ENCODE measurements at regions not wholly inside any gene's neighbourhood (a gene's known extent, or its start where the extent isn't known, plus 50 kb on each side); places are given as distances from the start of the nearest gene placed in this dataset.

DNA sequence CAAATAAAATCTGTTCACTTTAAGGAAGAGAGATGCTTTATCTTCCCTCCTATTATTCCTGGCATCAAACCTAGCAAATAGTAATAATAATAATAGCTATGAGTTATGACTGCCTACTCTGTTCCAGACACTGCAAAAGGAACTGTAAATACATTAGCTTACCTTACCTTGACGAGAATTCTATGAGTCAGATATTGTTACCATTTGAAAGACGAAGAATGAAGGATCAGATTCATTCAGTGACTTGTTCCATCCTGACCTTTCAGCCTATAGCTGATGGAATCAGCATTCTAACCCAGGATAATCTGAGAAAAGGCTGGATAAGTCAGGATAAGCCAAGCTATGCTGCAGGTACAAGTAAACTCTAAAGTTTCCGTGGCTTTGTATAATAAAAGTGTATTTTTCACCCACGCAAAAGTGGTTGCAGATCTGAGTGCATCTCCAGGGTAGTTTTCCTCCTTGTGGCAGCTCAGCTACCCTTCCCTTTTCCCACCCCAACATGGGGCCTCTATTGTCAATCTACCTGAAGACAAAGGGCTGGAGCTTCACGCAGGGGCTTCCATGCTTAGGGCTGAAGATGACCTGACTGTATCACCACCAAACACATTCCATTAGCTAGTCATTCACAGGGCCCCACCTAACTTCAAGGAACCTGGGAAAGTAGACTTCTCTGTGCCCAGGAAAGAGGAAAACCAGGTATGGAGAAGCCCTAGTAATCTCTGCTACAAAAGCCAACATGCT lies 57.2 kb upstream of the CCND2 start:
- Mint-ChIP-seq H3K27ac (peak overlapping the region; percentile 94), H3K9me3 (ENCODE audit: insufficient read depth) (no peaks in the 10 kb centered on the region), H3K4me1 (peaks cover 43% of the 10 kb centered on the region), H3K4me3 (peak overlapping the region; percentile 87), H3K27me3 (no peaks in the 10 kb centered on the region)
- WGBS (ENCODE audit: insufficient coverage), result no CpG with 5 or more reads among the region's 5 CpGs
- H3K4me1 ChIP-seq (ENCODE audit: control insufficient read depth in 2 of 2, insufficient read depth in 2 of 2, low read length in 2 of 2), result peaks cover 32 to 41% of the 10 kb centered on the region in 2 donors
- TF ChIP-seq, protein P1, sequence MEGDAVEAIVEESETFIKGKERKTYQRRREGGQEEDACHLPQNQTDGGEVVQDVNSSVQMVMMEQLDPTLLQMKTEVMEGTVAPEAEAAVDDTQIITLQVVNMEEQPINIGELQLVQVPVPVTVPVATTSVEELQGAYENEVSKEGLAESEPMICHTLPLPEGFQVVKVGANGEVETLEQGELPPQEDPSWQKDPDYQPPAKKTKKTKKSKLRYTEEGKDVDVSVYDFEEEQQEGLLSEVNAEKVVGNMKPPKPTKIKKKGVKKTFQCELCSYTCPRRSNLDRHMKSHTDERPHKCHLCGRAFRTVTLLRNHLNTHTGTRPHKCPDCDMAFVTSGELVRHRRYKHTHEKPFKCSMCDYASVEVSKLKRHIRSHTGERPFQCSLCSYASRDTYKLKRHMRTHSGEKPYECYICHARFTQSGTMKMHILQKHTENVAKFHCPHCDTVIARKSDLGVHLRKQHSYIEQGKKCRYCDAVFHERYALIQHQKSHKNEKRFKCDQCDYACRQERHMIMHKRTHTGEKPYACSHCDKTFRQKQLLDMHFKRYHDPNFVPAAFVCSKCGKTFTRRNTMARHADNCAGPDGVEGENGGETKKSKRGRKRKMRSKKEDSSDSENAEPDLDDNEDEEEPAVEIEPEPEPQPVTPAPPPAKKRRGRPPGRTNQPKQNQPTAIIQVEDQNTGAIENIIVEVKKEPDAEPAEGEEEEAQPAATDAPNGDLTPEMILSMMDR (IDR thresholded peaks at IDR 0.05), result no peak
- no peak for TF ChIP-seq EZH2 (IDR thresholded peaks at IDR 0.05; ENCODE audit: borderline replicate concordance, insufficient read depth, low read depth, low read length, poor library complexity, severe bottlenecking)
- intact Hi-C loops (cut with micrococcal nuclease), result no loop called here
- H3K4me3 ChIP-seq (ENCODE audit: control extremely low read depth in 1 of 5, extremely low read depth in 1 of 5, insufficient read depth in 1 of 5, low read depth in 2 of 5, low read length in 4 of 5), result no peak overlapping the region
- no peaks in the 10 kb centered on the region for H3K27me3 ChIP-seq (replicated peaks in 1 of 4; ENCODE audit: control extremely low read depth in 1 of 4, control insufficient read depth in 3 of 4, insufficient read depth in 4 of 4, low read length in 3 of 4)
- ChIA-PET CTCF (interaction anchor here (0.9 to 3.6 kb wide), 15 partner anchors 9 to 109 kb away, joined by 3 to 22 read pairs (median 5); no protein-coding TSS in a partner anchor), POLR2A (interaction anchor here (0.6 to 1.9 kb wide), 6 partner anchors 11 to 228 kb away, joined by 3 to 10 read pairs (median 4); no protein-coding TSS in a partner anchor)
- H3K4me2 ChIP-seq (replicated peaks; ENCODE audit: low read depth, low read length, poor library complexity, severe bottlenecking), result peak overlapping the region; percentile 70
- H3K27ac ChIP-seq (ENCODE audit: low read length in 2 of 2), result peak overlapping the region; percentile 89 to 94
- no peaks in the 10 kb centered on the region for H3K79me2 ChIP-seq (ENCODE audit: control insufficient read depth, insufficient read depth, low read length)
- peak overlapping the region; percentile 49 for H3K9ac ChIP-seq (ENCODE audit: low read length)
- DNase-seq, result no peak
- peak overlapping the region; percentile 61 for H2AFZ ChIP-seq (ENCODE audit: insufficient read depth, low read depth, low read length, poor library complexity, severe bottlenecking)
- no peaks in the 10 kb centered on the region for H3K36me3 ChIP-seq (replicated peaks in 1 of 2; ENCODE audit: control extremely low read depth in 1 of 2, control insufficient read depth in 1 of 2, extremely low read depth in 1 of 2, insufficient read depth in 2 of 2, low read length in 1 of 2)
- ATAC-seq (ENCODE audit: low read depth), result no peak
- H3K9me3 ChIP-seq (ENCODE audit: control extremely low read depth in 1 of 3, control insufficient read depth in 2 of 3, insufficient read depth in 1 of 3, low read length in 2 of 3), result no peaks in the 10 kb centered on the region
- H4K20me1 ChIP-seq (ENCODE audit: control insufficient read depth, insufficient read depth, low read length, poor library complexity, severe bottlenecking), result no peaks in the 10 kb centered on the region
